GM21786 (cell line): ENCODE measurements at regions not wholly inside any gene's neighbourhood (a gene's known extent, or its start where the extent isn't known, plus 50 kb on each side); places are given as distances from the start of the nearest gene placed in this dataset.
"Not testable (repeated sequence)": the region's sequence is repeated elsewhere in the genome, so short reads cannot be mapped to it uniquely, and the experiment has no call there.

ENCODE experiments used
- ATAC-seq: cut with Tn5 transposase; IDR thresholded peaks from one replicate; pipeline ENCODE4 v1.9.1; 2021; ENCODE audit not compliant: unreplicated experiment

DNA sequence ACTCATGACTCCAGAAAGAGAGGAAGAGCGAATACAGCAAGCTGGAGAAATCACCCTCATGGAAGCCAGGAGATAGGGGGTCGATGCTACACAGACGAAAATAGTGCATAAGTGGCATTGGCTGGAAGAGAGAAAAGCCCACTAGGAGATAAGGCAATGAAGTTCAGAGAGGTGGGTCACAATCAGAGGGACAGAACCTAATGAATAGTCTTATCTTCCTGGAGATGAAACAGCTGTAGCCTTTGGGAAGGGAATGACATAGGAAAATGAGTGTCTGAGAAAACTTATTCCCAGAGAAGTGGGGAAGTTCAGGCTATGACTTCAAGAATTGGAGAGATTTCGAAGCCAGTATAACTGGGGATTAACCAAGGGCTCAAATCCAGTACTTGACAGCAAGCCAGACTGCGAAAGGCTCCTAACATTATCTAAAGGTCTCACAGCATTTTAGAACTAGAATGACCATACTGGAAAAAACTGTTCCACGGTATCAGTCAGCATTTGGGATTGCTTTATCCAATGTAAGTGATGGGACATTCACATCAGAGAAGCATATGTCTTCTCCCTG, 211.1 kb downstream of the ZNF365 start:
- ATAC-seq, result no peak

DNA sequence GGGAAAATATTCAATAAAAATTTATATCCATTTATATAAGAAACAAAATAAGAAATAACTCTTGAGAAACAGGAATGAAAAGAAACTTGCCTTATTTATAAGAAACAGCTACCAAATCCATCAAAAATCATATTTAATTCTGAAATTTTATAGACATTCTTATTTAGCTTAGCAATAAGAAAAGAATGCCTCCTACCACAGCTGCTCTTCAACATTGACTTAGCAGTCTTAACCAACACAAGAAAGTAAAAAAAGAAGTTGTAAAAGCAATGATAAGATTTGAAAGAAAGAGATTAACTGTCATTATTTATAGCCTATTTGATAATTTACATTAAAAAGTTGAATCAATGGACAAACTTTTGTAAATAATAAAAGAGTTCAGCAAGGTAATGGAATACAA, 212.8 kb downstream of the ZNF365 start:
- ATAC-seq, result no peak

DNA sequence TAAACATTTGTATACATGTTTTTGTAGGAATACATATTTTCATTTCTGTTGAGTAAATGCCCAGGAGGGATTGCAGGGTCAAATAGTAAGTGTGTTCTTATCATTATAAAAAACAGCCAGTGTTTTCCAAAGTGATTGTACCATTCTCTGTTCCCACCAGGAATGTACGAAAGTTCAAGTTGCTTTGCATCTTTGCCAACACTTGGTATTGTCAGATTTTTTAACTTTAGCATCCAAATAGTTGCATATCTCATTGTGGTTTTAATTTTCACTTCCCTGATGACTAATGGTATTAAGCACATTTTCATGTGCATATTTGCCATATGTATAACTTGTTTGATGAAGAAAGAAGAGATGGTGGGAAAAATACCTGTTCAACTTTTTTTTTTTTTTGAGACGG, 213.9 kb downstream of the ZNF365 start:
- ATAC-seq, result no peak

DNA sequence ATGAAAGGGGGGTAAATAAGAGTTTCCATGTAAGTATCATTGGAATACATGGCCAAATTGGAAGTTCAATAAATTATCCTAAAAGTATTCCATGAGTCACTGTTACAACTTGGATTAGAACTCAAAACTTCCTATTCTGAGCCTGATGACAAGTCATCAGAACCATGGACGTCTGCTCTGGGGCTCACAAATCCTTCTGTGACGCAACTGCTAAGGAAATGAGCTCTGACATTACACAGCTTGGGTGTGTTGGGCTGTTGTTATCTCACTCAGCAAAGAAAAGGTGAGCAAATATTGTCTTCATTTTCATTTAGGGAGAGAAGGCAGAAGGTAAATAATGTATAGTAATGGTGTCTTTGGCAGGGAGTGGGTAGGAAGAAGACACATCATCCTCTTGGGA, 214.8 kb upstream of the ADO start:
- no peak for ATAC-seq

DNA sequence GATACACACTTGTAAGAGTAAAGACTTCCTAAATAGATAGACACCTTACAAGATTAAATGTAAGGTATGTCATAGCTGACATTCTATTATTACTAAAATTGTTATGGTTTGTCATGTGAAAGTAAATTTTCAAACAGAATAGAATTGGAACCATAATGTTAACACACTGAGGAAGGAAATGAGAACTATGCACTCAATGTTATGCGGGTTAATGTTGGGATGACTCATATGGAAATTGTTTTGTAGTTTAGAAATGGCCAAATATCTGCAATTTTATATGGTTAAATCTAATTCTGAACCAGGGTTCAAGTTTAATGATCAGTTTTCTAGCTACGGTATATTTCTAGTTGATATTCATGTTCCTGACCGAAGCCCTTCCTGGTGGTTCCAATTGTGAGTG, 214.2 kb upstream of the ADO start:
- no peak for ATAC-seq

DNA sequence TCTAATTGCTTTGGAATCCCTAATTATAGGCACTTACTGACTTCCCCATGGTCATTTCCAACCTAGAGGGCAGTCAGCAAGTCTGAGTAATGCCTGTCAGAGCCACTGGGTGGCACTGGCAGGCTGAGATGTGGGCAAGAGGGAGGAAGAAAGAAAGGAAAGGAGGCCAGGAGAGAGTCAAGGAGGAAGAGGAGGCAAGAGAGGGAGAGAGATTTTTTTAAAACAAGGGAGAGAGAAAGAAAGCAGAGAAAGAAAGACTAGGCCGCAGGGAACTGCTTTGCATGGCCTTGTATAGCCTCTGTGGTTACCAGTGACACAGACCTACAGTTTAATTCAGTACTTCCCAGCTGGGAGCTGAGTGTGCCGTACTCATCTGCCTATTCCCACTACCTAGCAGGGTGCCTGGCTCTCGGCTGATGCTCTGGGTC, 210.4 kb upstream of the ADO start:
- peak; percentile 70 for ATAC-seq

DNA sequence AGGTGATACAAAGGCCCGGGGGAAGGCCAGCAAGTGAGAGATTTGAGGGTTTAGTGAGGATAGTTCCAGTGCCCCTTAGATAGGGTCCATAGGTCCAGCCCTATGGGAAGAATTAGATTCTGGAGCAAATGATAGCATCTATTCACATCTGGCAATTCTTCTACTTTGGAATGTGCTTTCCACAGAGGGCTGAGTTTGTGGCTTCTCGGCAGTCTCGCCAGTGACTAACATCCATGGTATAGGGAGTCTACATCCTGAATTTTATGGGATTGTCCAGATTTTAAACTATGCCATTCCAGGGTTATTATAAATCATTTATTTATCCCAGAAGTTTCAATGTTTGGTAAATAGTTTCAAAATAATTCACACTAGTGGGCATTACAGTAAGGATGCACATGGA, 207.3 kb upstream of the ADO start:
- ATAC-seq, result no peak

DNA sequence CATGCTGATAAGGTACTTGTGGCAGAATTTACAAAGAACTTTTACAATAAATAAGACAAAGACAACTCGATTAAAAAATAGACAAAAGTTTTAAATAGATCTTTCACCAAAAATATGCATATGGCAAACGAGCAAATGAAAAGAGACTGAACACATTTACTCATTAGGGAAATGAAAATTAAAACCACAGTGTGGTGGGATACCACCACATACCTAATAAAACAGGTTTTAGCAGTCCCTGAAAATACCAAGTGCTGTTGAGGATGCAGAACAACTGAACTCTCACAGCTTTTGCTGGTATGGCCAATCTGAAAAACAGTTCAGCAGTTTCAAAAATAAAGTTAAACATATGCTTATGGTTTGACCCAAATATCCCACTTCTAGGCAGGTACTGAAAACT, 205.4 kb upstream of the ADO start:
- ATAC-seq, result no peak

DNA sequence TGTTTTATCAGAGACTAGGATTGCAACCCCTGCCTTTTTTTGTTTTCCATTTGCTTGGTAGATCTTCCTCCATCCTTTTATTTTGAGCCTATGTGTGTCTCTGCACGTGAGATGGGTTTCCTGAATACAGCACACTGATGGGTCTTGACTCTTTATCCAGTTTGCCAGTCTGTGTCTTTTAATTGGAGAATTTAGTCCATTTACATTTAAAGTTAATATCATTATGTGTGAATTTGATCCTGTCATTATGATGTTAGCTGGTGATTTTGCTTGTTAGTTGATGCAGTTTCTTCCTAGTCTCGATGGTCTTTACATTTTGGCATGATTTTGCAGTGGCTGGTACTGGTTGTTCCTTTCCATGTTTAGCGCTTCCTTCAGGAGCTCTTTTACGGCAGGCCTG, 198.0 kb upstream of the ADO start:
- not testable (repeated sequence) for ATAC-seq

DNA sequence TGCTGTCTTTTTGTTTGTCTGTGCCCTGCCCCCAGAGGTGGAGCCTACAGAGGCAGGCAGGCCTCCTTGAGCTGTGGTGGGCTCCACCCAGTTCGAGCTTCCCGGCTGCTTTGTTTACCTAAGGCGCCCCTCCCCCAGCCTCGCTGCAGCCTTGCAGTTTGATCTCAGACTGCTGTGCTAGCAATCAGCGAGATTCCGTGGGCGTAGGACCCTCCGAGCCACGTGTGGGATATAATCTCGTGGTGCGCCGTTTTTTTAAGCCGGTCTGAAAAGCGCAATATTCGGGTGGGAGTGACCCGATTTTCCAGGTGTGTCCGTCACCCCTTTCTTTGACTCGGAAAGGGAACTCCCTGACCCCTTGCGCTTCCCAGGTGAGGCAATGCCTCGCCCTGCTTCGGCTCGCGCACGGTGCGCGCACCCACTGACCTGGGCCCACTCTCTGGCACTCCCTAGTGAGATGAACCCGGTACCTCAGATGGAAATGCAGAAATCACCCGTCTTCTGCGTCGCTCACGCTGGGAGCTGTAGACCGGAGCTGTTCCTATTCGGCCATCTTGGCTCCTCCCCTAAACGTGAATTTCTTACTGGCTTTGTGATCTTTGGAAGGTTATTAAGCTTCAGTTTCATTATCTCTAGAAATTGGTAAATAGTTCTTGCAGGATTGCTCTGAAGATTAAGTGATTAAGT, 196.2 kb upstream of the ADO start:
- not testable (repeated sequence) for ATAC-seq

DNA sequence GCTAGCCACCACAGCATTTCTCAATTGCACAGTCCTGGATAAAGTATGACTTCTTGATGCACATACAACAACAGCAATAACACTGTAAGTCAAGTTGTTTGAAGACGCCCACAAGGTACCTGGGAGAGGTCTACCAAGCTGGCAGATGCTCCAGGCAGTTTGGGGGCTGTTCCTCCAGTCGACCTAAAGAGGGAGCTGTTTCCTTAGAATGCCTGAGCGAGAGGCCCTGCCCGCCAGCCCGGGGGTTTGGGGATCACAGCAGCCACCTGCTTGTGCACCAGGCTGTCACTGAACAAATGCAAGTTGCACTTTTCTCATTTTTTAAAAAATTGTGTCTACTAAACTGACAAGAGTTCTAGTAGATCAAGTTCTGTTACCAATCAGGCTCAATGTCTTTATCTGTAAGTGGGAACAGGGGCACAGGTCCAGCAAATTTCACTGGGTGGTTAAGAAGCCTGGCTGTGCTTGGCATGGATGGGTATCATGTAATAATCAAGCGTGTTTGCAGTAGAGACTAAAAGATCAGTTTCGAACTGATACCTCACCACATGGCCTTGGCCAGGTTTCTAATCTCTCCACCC, 193.8 kb upstream of the ADO start:
- ATAC-seq, result peak; percentile 70

DNA sequence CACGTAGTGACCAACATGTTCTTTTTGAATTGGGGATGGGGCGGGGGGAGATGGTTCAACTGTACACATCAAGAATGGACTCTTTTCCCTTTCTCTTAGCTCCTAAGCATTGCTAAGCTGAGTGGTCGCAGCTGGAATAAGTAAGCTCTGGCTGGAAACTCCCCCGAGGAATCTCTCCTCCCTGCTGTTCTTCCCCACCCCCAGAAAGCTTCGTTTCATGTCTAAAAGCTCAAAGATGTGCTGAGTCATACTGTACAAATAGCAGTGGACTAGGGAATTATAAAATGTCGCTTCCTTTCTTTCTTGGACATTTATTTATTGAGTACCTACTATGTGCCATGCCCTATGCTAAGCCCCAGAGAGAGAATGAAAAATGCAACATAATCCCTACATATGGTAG, 191.1 kb upstream of the ADO start:
- no peak for ATAC-seq

DNA sequence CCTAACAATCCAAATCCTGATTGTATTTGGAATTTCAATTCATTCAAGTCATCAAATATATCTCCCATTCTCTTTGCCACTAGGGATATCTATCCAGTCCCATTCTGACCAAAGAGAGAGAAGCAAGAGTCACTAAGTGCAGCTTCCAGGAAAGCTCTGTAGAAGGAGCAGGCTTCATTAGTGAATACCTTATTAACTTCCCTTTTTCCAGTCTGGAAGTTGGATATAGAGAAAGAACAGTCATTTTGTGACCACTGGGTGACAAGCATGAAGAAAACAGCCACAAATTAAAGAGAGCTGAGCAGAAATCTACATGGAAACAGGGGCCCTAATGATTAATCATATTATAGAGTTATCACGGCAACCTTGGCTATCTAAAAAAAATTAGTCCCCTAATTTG, 190.7 kb upstream of the ADO start:
- no peak for ATAC-seq

DNA sequence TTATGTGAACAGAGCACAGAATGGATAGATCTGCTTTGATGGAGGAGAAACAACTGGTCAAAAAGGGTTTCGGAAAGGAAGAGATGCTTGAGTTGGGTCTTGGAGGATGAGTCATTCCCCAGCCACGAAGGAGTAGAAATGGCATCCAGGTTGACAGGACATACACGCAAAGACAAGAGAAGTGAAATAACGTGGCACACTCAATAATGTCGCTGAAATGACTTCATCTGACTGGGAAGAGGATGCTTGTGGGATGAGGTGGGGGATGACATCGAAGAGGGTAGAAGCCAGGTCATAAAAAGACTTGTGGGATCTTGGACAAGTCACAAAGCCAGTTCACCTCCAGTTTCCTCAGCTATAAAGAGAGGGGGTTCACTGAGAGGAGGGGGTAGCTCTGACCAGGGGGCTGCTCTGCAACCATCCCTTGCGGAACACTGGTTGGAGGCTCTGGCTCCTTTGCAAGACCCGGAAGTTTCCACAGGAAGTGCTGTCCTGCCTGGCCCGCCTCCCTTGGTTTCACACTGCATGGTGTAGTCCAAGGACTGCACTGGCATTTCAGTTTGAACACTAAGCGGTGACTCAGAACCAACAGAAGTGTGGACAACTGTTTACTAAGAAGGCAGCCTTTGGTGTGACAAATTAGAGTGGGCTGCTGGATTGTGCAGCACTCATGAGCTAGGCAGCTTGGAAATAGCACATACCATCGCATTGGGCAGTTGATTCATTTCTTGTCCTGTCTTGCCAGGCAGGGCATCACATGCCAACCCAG, 189.9 kb upstream of the ADO start:
- peak; percentile 49 for ATAC-seq

DNA sequence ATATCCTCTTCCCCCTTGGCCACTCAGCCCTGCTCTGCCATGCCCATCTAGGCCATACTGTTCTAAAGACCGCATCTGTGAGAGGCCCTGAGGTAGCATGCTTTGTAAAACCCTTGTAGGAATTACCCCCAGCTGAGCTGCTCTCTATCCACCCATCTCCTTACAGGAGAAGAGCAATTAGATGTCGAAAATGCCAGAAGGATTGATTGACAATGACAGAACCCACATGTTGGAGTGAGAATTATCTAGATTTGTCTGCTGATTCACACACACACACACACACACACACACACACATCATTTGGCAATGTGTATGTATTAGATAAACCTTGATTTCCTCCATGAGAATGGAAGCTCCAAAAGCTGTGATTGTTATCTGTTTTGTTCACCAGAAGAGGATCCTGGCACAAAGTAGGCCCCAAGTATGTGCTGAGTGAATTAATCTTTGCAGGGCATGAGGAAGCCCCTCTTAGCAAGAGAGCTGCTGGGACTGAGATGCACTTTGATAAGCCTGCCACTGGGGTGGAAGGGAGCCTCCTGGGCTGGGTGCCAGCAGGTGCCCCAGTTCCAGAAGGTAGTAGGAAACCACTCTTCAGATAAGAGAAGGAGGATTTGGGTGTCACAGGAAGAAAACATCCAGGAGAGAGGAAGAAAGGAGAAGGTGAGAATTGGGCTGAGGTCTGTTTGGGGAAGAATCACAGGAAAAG, 187.5 kb upstream of the ADO start:
- ATAC-seq, result no peak

DNA sequence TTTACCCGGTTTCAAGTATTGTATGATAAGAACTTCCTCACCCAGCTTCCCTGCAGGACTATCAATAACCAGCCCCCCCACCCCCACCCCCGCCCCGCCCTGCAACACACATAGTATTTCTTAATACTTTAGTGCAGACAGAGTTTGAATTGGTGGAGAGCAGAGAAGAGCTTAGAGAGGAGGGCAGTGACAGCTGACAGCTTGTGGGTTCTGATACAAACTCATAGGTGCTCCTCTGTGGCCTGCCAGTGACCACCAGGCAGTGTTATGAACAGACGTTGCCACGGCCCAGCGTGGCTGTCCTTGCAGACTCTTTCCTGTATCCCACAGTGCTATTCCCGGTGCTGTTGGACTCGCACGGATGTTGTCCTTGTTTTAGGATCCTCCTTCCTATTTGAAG, 186.9 kb upstream of the ADO start:
- no peak for ATAC-seq

DNA sequence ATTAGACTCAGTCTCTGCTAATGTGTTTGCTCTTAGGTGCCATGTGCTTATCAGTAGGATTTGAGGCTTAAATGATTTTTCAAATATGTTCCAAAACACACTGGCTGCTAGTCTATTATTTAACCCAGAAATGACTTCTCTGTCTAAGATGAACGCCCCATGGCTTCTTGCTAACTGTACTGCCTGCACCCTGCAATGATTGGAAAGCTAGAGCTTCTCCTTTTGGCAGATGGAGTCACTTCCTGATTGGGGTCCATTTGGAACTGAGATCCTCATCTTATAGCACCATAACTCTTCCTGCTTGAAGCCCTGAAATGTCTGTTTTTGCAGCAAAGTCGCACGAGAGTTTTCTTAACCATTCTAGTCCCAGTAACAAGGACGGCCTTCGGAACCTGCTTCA, 186.5 kb upstream of the ADO start:
- no peak for ATAC-seq

DNA sequence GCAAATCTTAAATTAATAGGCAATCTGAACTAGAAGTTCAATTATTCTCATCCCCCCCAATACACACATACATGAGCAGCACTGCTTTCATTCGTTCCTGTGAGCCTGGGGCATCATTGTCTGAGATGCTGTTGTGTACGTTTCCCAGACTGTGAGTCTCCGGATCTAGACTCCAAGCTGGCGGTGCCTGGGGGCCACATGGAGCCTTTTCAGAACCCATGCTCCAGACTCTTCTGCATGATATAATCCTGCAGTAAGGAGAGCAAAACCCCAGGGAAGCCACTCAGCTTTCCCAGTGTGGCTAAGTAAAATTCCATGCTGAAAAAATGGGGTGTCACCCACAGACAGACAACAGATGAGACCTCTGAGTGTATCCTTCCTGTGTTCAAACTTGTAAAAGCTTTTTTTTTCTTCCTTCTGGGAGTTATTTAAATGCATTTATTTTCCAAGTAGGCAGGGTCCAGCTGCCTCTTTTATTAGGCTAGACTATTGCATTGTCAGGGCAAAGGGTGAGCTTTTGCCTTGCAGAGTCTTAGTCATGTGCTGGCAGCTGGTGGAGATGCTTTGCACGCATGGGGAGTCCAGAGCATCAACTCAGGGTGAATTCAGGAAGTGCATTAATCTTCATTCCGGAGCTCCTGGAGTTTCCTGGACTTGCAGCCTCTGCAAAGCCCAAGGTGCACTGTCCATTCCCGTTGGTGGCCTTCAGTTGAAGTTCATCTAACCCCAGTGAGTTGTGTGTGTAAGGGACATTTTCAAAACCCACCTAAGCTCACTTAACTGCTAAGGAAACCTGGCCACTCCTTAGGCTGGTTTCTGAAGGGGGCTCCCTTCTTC, 185.7 kb upstream of the ADO start:
- peak; percentile 42 for ATAC-seq

DNA sequence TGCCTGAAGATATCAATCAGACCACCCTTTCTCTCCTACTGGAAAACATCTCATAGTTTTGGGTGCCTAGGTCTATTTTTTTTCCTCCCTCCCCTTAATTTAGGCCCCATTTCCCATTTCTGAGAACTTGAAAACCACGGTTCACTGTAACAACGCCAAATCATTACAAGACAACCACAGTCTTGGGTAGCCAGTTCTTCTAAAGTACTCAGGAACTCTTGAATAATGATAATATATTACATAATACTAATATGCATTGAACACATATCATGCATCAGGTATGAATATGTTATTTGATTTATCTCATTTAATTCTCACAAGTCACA, 185.1 kb upstream of the ADO start:
- ATAC-seq, result no peak

DNA sequence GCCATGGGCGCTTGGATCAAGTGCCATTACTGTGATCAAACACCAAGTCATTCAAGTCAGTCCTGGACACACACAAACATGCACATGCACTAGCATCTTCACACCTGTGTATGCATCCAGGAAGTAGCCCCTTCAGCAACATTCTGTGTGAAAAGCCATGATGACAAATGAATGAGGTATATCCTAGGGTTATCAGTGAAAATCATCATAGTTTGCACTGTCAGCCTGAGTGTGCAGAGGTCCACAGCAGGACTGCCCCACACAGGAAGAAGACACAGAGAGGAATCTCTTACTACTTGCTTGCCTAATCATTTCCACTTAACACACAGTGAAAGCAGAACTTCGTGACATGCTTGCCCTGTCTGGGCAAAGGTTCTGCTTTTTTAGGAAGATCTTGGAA, 184.0 kb upstream of the ADO start:
- no peak for ATAC-seq

DNA sequence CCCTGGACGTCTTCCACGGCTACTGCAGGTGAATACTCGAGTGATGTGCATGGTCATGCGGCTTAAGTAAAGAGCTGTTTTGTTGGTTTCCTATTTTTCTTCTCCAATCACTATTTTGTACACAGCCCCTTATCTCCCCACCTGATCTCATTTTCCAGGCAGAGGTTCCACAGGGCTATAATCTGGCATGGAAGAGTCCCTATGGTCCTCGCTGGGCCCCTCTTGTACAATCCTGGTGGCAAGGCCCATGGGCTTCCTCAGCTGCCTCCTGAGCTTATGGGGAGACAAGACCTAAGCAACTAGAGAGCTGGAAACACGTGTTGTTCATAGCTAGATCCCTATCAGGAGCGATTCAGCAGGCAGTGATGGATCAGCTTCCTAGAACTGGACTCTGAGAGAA, 181.3 kb upstream of the ADO start:
- ATAC-seq, result no peak
